Common myeloid progenitor, CD34-positive (primary cell): ENCODE measurements at regions not wholly inside any gene's neighbourhood (a gene's known extent, or its start where the extent isn't known, plus 50 kb on each side); places are given as distances from the start of the nearest gene placed in this dataset.

Source experiments
- CTCF ChIA-PET: fragments of 350-600 bp; sonication (Branson Sonifier 250); formaldehyde crosslinking; loops from one replicate; lab custom pipeline; 2021; ENCODE audit warnings: antibody characterized with exemption; lab: Charles Lee
- POLR2A ChIA-PET: fragments of 350-600 bp; sonication (Branson Sonifier 250); formaldehyde crosslinking; loops from one replicate; lab custom pipeline; 2021; ENCODE audit warnings: antibody characterized with exemption; lab: Charles Lee
- DNase-seq, 3 donors: peaks; one replicate each; pipeline versions ENCODE4 v3.0.0 to v3.0.0-alpha.2; 2013
- H3K27ac ChIP-seq, 2 experiments: 1 replicate in 1 of 2; 2 replicates in 1 of 2; pipeline ENCODE4 v1.7.0; 2013; ENCODE audit warnings: inconsistent platforms in 2 of 2, low read length in 2 of 2, mild to moderate bottlenecking in 2 of 2, low read depth in 1 of 2, moderate library complexity in 1 of 2; ENCODE audit not compliant: severe bottlenecking in 2 of 2, insufficient read depth in 1 of 2, poor library complexity in 1 of 2
- H3K27me3 ChIP-seq, 5 experiments: replicated peaks in 2 of 5; 1 replicate in 3 of 5; 2 replicates in 2 of 5; pipeline versions ENCODE4 v1.6.1 to v1.7.0; 2013; ENCODE audit warnings: low read length in 4 of 5, mild to moderate bottlenecking in 2 of 5, moderate library complexity in 2 of 5, inconsistent platforms in 1 of 5; ENCODE audit not compliant: insufficient read depth in 5 of 5, control insufficient read depth in 4 of 5
- H3K36me3 ChIP-seq, 4 experiments: 1 replicate in 2 of 4; 2 replicates in 2 of 4; pipeline versions ENCODE4 v1.6.1 to v1.7.0; 2013; ENCODE audit warnings: low read length in 3 of 4, control low read depth in 1 of 4, mild to moderate bottlenecking in 1 of 4; ENCODE audit not compliant: control insufficient read depth in 4 of 4, insufficient read depth in 4 of 4
- H3K4me1 ChIP-seq, 4 experiments: 1 replicate in 3 of 4; 2 replicates in 1 of 4; pipeline versions ENCODE4 v1.6.1 to v1.7.1; 2013; ENCODE audit warnings: low read length in 3 of 4, mild to moderate bottlenecking in 3 of 4, control low read depth in 1 of 4, inconsistent platforms in 1 of 4, moderate library complexity in 1 of 4; ENCODE audit not compliant: control insufficient read depth in 4 of 4, insufficient read depth in 4 of 4; ENCODE audit errors: control extremely low read depth in 1 of 4
- H3K4me3 ChIP-seq, 7 experiments: 1 replicate in 4 of 7; 2 replicates in 3 of 7; pipeline versions ENCODE4 v1.5.1 to v1.7.0; 2013; ENCODE audit warnings: mild to moderate bottlenecking in 7 of 7, low read length in 6 of 7, moderate library complexity in 6 of 7, inconsistent platforms in 2 of 7, low read depth in 2 of 7, control low read depth in 1 of 7; ENCODE audit not compliant: insufficient read depth in 4 of 7, control insufficient read depth in 1 of 7; ENCODE audit errors: extremely low read depth in 1 of 7
- H3K9me3 ChIP-seq, 5 experiments: 1 replicate in 4 of 5; 2 replicates in 1 of 5; pipeline versions ENCODE4 v1.6.1 to v1.7.1; 2013; ENCODE audit warnings: low read length in 4 of 5, mild to moderate bottlenecking in 2 of 5, inconsistent platforms in 1 of 5, low read depth in 1 of 5, moderate library complexity in 1 of 5; ENCODE audit not compliant: control insufficient read depth in 4 of 5, insufficient read depth in 2 of 5; ENCODE audit errors: control extremely low read depth in 1 of 5
- WGBS: methylation state at CpG from one replicate; pipeline ENCODE4 v1.1.5; 2013; ENCODE audit not compliant: insufficient coverage; 5-methylcytosine and 5-hydroxymethylcytosine counted together

- Histone ChIP-seq H3K4me1 (peaks cover 0 to 8% (median 4%) of the 10 kb centered on the region in 4 experiments), H3K36me3 (no peaks in the 10 kb centered on the region), H3K4me3 (no peak overlapping the region), H3K9me3 (no peaks in the 10 kb centered on the region), H3K27me3 (no peaks in the 10 kb centered on the region), H3K27ac (no peak overlapping the region)
- WGBS: 97% methylated on average over 12 of the region's 13 CpGs
- CTCF ChIA-PET: interaction anchor here (0.6 kb wide), 1 partner anchor 15 kb away, joined by 3 read pairs; no protein-coding TSS in a partner anchor
- no peak for DNase-seq
- POLR2A ChIA-PET: no interaction called here
These were observed 128.2 kb downstream of the BANF2 start for GRCh38 chr20:17827759-17828559.

- Histone ChIP-seq H3K27me3 (no peaks in the 10 kb centered on the region), H3K4me1 (peaks cover 0 to 15% (median 7%) of the 10 kb centered on the region in 4 experiments), H3K36me3 (no peaks in the 10 kb centered on the region), H3K9me3 (no peaks in the 10 kb centered on the region), H3K4me3 (no peak overlapping the region), H3K27ac (no peak overlapping the region)
- DNase-seq: no peak
- POLR2A ChIA-PET: no interaction called here
- WGBS: 100% methylated on average over 4 of the region's 4 CpGs
- CTCF ChIA-PET: no interaction called here
These were observed 127.3 kb downstream of the BANF2 start for GRCh38 chr20:17827079-17827478.

GRCh38 chr20:17825960-17826843, 126.4 kb downstream of the BANF2 start:
- Histone ChIP-seq H3K36me3 (no peaks in the 10 kb centered on the region), H3K9me3 (no peaks in the 10 kb centered on the region), H3K27ac (no peak overlapping the region), H3K4me1 (peaks cover 0 to 23% (median 10%) of the 10 kb centered on the region in 4 experiments), H3K27me3 (no peaks in the 10 kb centered on the region), H3K4me3 (no peak overlapping the region)
- ChIA-PET POLR2A (no interaction called here), CTCF (interaction anchor here (1.4 to 1.5 kb wide), 2 partner anchors 12 to 19 kb away, joined by 3 read pairs; no protein-coding TSS in a partner anchor)
- WGBS: 100% methylated on average over 6 of the region's 8 CpGs
- no peak for DNase-seq

- WGBS: 56% methylated on average over 10 of the region's 15 CpGs
- H3K27ac ChIP-seq: no peak overlapping the region
- no peaks in the 10 kb centered on the region for H3K9me3 ChIP-seq
- ChIA-PET POLR2A (interaction anchor here (0.6 kb wide), 1 partner anchor 19 kb away, joined by 3 read pairs; no protein-coding TSS in a partner anchor), CTCF (interaction anchor here (1.4 to 1.5 kb wide), 3 partner anchors 13 to 70 kb away, joined by 3 read pairs; no protein-coding TSS in a partner anchor)
- H3K36me3 ChIP-seq: no peaks in the 10 kb centered on the region
- no peak overlapping the region for H3K4me3 ChIP-seq
- no peak for DNase-seq
- H3K27me3 ChIP-seq: no peaks in the 10 kb centered on the region
- H3K4me1 ChIP-seq: peaks cover 0 to 23% (median 10%) of the 10 kb centered on the region in 4 experiments
These were observed 125.6 kb downstream of the BANF2 start for GRCh38 chr20:17825252-17825959.

- POLR2A ChIA-PET: no interaction called here
- DNase-seq: no peak
- whole genome bisulfite sequencing: 100% methylated on average over 3 of the region's 7 CpGs
- CTCF ChIA-PET: interaction anchor here (1.4 to 1.5 kb wide), 3 partner anchors 14 to 71 kb away, joined by 3 read pairs; no protein-coding TSS in a partner anchor
- Histone ChIP-seq H3K9me3 (no peaks in the 10 kb centered on the region), H3K27me3 (no peaks in the 10 kb centered on the region), H3K27ac (no peak overlapping the region), H3K4me1 (peaks cover 0 to 23% (median 10%) of the 10 kb centered on the region in 4 experiments), H3K4me3 (no peak overlapping the region), H3K36me3 (no peaks in the 10 kb centered on the region)
These were observed 125.0 kb downstream of the BANF2 start for GRCh38 chr20:17824676-17825251.

GRCh38 chr20:17823409-17824144, 123.8 kb downstream of the BANF2 start:
- Histone ChIP-seq H3K4me1 (peaks cover 0 to 23% (median 10%) of the 10 kb centered on the region in 4 experiments), H3K27me3 (no peaks in the 10 kb centered on the region), H3K4me3 (no peak overlapping the region), H3K9me3 (peaks cover 0 to 3% (median 0%) of the 10 kb centered on the region in 5 experiments), H3K36me3 (no peaks in the 10 kb centered on the region), H3K27ac (no peak overlapping the region)
- WGBS: 94% methylated on average over 7 of the region's 10 CpGs
- POLR2A ChIA-PET: interaction anchor here (0.6 kb wide), 2 partner anchors 19 to 34 kb away, joined by 3 to 6 read pairs; no protein-coding TSS in a partner anchor
- CTCF ChIA-PET: interaction anchor here (1.5 kb wide), 1 partner anchor 19 kb away, joined by 7 read pairs; no protein-coding TSS in a partner anchor
- no peak for DNase-seq
